Right lobe of liver (tissue), 6 donors: ENCODE measurements at regions not wholly inside any gene's neighbourhood (a gene's known extent, or its start where the extent isn't known, plus 50 kb on each side); places are given as distances from the start of the nearest gene placed in this dataset.

ENCODE experiments used
- ATAC-seq, 4 donors: fragments of 200-7000 bp; cut with Tn5 transposase; one replicate each; pipeline ENCODE4 v1.9.1; 2020; ENCODE audit warnings: mild to moderate bottlenecking in 4 of 4, moderate library complexity in 4 of 4
- DNase-seq, 3 donors: peaks; one replicate each; pipeline ENCODE4 v3.0.0-alpha.2; 2020
- H3K27ac ChIP-seq, 3 donors: fragments of 200-600 bp; one replicate each; pipeline ENCODE4 v1.8.0; 2022
- H3K27me3 ChIP-seq, 2 donors: fragments of 200-600 bp; one replicate each; pipeline ENCODE4 v1.8.0; 2022
- H3K36me3 ChIP-seq, 4 donors: fragments of 200-600 bp; sonication (generic) in 1 of 4; one replicate each; pipeline versions ENCODE4 v1.5.1 to v1.8.0; 2017 to 2022; ENCODE audit warnings: control low read depth in 1 of 4
- H3K4me1 ChIP-seq, 4 donors: fragments of 200-600 bp; sonication (generic) in 1 of 4; one replicate each; pipeline versions ENCODE4 v1.5.1 to v1.8.0; 2017 to 2022; ENCODE audit warnings: control low read depth in 1 of 4
- H3K4me3 ChIP-seq, 3 donors: fragments of 200-600 bp; one replicate each; pipeline ENCODE4 v1.8.0; 2022
- H3K9me3 ChIP-seq, 4 donors: fragments of 200-600 bp; sonication (generic) in 1 of 4; one replicate each; pipeline versions ENCODE4 v1.5.1 to v1.8.0; 2017 to 2022; ENCODE audit warnings: control low read depth in 1 of 4
- POLR2A ChIP-seq: fragments of 450-650 bp; IDR thresholded peaks from one replicate; pipeline ENCODE4 v1.6.1; 2017; ENCODE audit warnings: antibody characterized with exemption, mild to moderate bottlenecking
- WGBS: methylation state at CpG from one replicate; pipeline ENCODE4 v1.1.6; 2018; ENCODE audit warnings: low coverage, low lambda C conversion rate; ENCODE audit not compliant: insufficient coverage; ENCODE audit errors: missing lambda C conversion rate; 5-methylcytosine and 5-hydroxymethylcytosine counted together
- intact Hi-C, 2 donors: fragments of 100-400 bp; cut with DNase I; formaldehyde crosslinking; loops; one replicate each; pipeline versions ENCODE4 v1.11.2 to v1.14.1; 2022
- TF ChIP-seq, protein P1 (sequence below), 4 donors: fragments of 200-600 bp in 3 of 4; fragments of 450-650 bp in 1 of 4; IDR thresholded peaks; one replicate each; pipeline versions ENCODE4 v1.5.1 to v1.8.0; 2016 to 2022; ENCODE audit warnings: antibody characterized with exemption in 4 of 4, mild to moderate bottlenecking in 2 of 4
- donor health status: DM: no; HTN: yes; CAD: no.
- donor health status: DM: no; HTN: no; CAD: no.
- donor health status: DM: no; HTN: no; CAD: no.
- donor health status: DM: no; HTN: yes; CAD: no.
- donor health status: DM: no; HTN: yes; CAD: no.

DNA sequence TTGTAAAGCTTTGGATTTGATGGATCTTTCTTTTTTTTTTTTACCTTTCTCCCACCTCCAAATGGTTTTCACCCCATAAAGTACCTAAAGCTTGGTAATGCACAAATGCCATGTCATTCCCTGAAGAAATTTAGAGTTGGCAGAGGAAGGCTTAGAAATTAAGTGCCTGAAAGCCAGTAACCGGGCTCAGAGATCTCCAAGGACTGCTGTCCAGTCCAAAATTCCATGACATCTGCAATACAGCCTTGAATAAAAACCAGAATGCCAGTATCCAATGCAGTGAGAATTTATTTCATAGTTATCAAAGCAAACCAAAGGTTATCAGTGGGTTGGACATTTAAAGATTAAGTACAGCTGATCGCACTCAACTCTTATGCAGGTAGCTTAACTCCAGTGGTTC lies 209.9 kb upstream of the RBBP8 start:
- peaks cover 0 to 3% (median 1%) of the 10 kb centered on the region in 4 donors for H3K4me1 ChIP-seq
- no peak overlapping the region for H3K4me3 ChIP-seq
- TF ChIP-seq POLR2A = no peak
- TF ChIP-seq, protein P1, sequence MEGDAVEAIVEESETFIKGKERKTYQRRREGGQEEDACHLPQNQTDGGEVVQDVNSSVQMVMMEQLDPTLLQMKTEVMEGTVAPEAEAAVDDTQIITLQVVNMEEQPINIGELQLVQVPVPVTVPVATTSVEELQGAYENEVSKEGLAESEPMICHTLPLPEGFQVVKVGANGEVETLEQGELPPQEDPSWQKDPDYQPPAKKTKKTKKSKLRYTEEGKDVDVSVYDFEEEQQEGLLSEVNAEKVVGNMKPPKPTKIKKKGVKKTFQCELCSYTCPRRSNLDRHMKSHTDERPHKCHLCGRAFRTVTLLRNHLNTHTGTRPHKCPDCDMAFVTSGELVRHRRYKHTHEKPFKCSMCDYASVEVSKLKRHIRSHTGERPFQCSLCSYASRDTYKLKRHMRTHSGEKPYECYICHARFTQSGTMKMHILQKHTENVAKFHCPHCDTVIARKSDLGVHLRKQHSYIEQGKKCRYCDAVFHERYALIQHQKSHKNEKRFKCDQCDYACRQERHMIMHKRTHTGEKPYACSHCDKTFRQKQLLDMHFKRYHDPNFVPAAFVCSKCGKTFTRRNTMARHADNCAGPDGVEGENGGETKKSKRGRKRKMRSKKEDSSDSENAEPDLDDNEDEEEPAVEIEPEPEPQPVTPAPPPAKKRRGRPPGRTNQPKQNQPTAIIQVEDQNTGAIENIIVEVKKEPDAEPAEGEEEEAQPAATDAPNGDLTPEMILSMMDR (IDR thresholded peaks at IDR 0.05) = no peak
- ATAC-seq = no peak
- 95% methylated on average over 2 of the region's 2 CpGs for WGBS
- H3K36me3 ChIP-seq = no peaks in the 10 kb centered on the region
- no peak overlapping the region for H3K27ac ChIP-seq
- intact Hi-C loops = no loop called here
- DNase-seq = no peak
- H3K27me3 ChIP-seq = no peaks in the 10 kb centered on the region
- no peaks in the 10 kb centered on the region for H3K9me3 ChIP-seq

DNA sequence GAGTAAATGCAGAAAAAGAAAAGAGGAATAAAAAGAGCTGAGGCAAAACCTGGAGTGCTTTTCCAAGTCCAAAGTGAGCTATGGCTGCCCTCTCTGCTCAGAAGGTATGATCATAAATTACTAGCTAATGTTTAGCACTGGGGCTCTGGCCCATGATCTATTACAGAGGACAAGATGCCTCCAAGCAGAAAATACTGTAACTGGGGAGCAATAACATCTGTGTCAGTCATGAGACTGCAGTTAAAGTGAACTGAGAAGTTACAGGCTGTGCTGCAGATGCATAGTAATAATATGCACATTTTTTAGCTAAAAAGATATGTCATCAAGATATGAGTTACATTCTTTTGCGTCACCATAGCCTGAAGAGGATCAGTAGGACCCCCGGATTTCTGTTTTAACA lies 209.4 kb upstream of the RBBP8 start:
- no peak overlapping the region for H3K27ac ChIP-seq
- TF ChIP-seq, protein P1 (IDR thresholded peaks at IDR 0.05) = no peak
- TF ChIP-seq POLR2A = no peak
- H3K4me1 ChIP-seq = peaks cover 0 to 9% (median 6%) of the 10 kb centered on the region in 4 donors
- ATAC-seq = no peak
- H3K36me3 ChIP-seq = no peaks in the 10 kb centered on the region
- no peaks in the 10 kb centered on the region for H3K9me3 ChIP-seq
- no peak for DNase-seq
- WGBS = 60% methylated on average over 2 of the region's 2 CpGs
- H3K27me3 ChIP-seq = no peaks in the 10 kb centered on the region
- intact Hi-C loops = no loop called here
- H3K4me3 ChIP-seq = no peak overlapping the region

DNA sequence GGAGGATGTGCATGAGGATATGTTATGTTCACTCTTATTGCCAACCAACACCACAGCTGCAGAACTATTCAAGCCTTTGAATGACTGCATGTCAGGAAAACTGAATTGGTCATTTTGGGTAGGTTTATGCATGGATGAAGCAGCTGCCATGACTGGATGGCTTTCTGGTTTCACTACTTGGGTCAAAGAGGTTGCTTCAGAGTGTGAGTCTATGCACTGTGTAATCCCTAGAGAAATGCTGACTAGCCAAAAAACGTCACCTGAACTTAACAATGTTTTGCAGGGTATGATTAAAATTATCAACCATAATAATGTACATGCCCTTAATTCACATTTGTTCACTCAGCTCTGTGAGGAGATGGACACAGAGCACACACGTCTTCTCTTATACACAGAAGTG lies 206.7 kb upstream of the RBBP8 start:
- intact Hi-C loops = no loop called here
- WGBS = 63% methylated on average over 2 of the region's 2 CpGs
- Histone ChIP-seq H3K4me1 (peaks cover 0 to 9% (median 6%) of the 10 kb centered on the region in 4 donors), H3K27me3 (no peaks in the 10 kb centered on the region), H3K27ac (no peak overlapping the region), H3K4me3 (no peak overlapping the region), H3K9me3 (no peaks in the 10 kb centered on the region), H3K36me3 (no peaks in the 10 kb centered on the region)
- ATAC-seq = no peak
- DNase-seq = no peak
- TF ChIP-seq POLR2A = no peak
- TF ChIP-seq, protein P1 (IDR thresholded peaks at IDR 0.05) = no peak

DNA sequence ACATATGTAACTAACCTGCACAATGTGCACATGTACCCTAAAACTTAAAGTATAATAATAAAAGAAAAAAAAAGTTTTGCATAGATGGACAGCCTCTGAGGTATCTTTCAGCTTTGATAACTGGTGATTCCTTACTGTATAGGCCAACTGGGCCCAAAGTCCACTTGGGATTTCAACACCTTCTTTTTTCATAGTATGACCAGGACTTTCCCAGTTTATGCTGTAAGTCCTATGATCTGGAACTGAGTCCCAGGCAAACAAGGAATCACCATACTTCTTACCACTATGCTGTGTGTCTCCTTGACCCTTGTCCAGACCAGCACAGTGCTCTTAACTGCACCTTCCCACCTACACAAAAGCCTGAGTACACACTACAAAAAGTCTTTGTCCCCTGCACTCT lies 205.1 kb upstream of the RBBP8 start:
- H3K27ac ChIP-seq = no peak overlapping the region
- ATAC-seq (peak; percentile 49 to 73 (median 68)), DNase-seq (no peak)
- no peaks in the 10 kb centered on the region for H3K27me3 ChIP-seq
- H3K9me3 ChIP-seq = no peaks in the 10 kb centered on the region
- no peak for TF ChIP-seq POLR2A
- TF ChIP-seq, protein P1 (IDR thresholded peaks at IDR 0.05) = no peak
- H3K36me3 ChIP-seq = no peaks in the 10 kb centered on the region
- peaks cover 0 to 9% (median 6%) of the 10 kb centered on the region in 4 donors for H3K4me1 ChIP-seq
- intact Hi-C loops = no loop called here
- no peak overlapping the region for H3K4me3 ChIP-seq

DNA sequence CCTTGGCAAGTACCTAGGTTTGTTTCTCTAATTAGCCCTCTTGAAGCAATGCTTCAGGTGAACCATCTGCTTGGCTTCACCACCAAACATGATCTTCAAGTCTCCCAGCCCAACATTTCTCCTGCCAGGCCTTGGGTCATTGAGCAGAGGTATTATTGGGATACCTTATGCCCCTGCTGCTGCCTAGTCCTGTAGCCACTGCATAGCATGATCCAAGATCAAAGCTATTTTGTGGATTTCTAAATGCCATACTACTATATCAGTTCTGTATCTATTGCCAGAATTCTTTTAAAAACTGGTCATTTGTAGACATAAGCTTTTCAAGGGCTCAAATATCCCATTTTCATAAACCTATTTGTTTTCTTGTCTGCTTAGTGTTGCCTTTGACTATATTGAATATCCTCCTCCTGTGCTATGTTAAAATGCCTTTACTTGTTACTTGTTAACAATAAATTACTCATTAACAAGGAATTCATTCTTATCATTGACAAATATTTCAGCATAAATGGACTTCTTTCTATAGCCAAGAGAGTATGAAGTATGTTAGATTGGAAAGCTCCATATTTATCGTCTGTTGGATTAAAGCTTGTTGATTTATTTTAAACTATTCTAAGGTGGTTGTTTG lies 204.5 kb upstream of the RBBP8 start:
- intact Hi-C loops = no loop called here
- H3K4me1 ChIP-seq = peaks cover 0 to 9% (median 6%) of the 10 kb centered on the region in 4 donors
- TF ChIP-seq, protein P1 (IDR thresholded peaks at IDR 0.05) = no peak
- no peak for TF ChIP-seq POLR2A
- no peaks in the 10 kb centered on the region for H3K9me3 ChIP-seq
- H3K27ac ChIP-seq = no peak overlapping the region
- no peak overlapping the region for H3K4me3 ChIP-seq
- WGBS = 5% methylated on average over 1 of the region's 1 CpG
- DNase-seq (no peak), ATAC-seq (peak in 3 of 4 donors; percentile 32 to 56 (median 44))
- H3K36me3 ChIP-seq = no peaks in the 10 kb centered on the region
- no peaks in the 10 kb centered on the region for H3K27me3 ChIP-seq
